Kidney (tissue), 13 donors: ENCODE measurements at regions not wholly inside any gene's neighbourhood (a gene's known extent, or its start where the extent isn't known, plus 50 kb on each side); places are given as distances from the start of the nearest gene placed in this dataset.

Source experiments
- DNase-seq, 5 donors: peaks; one replicate each; pipeline ENCODE4 v3.0.0-alpha.2; 2013 to 2020
- FAIRE-seq: peaks from 2 replicates; lab custom pipeline; 2012; peaks lifted over from hg19 to GRCh38; lab: Jason Lieb, UNC
- H3K27ac ChIP-seq, 2 donors: one replicate each; pipeline ENCODE4 v1.7.0; 2013; ENCODE audit warnings: low read depth in 2 of 2, low read length in 2 of 2, inconsistent platforms in 1 of 2
- H3K27me3 ChIP-seq: one replicate; pipeline ENCODE4 v1.7.1; 2013; ENCODE audit warnings: low read length, inconsistent platforms; ENCODE audit not compliant: control insufficient read depth, insufficient read depth
- H3K36me3 ChIP-seq, 3 donors: one replicate each; pipeline versions ENCODE4 v1.7.0 to v1.7.1; 2013; ENCODE audit warnings: low read length in 3 of 3, control low read depth in 1 of 3, inconsistent platforms in 1 of 3; ENCODE audit not compliant: insufficient read depth in 3 of 3, control insufficient read depth in 2 of 3
- H3K4me1 ChIP-seq, 3 donors: one replicate each; pipeline versions ENCODE4 v1.7.0 to v1.7.1; 2013; ENCODE audit warnings: low read length in 3 of 3, inconsistent platforms in 1 of 3, low read depth in 1 of 3; ENCODE audit not compliant: control insufficient read depth in 2 of 3, insufficient read depth in 2 of 3
- H3K4me3 ChIP-seq, 3 donors: one replicate each; pipeline versions ENCODE4 v1.7.0 to v1.8.1; 2013; ENCODE audit warnings: low read length in 3 of 3, control low read depth in 1 of 3, inconsistent platforms in 1 of 3
- H3K9ac ChIP-seq, 3 donors: one replicate each; pipeline versions ENCODE4 v1.7.0 to v1.7.1; 2013; ENCODE audit warnings: low read length in 3 of 3, control low read depth in 1 of 3, inconsistent platforms in 1 of 3
- H3K9me3 ChIP-seq, 3 donors: one replicate each; pipeline versions ENCODE4 v1.7.0 to v1.7.1; 2013; ENCODE audit warnings: low read length in 3 of 3, control low read depth in 1 of 3, inconsistent platforms in 1 of 3; ENCODE audit not compliant: control insufficient read depth in 2 of 3, insufficient read depth in 1 of 3
- CTCF ChIP-seq: IDR thresholded peaks from 3 replicates; pipeline ENCODE4 v1.5.1; 2012; ENCODE audit warnings: mild to moderate bottlenecking, moderate library complexity, borderline replicate concordance; ENCODE audit not compliant: insufficient read depth; ENCODE audit errors: extremely low read depth
- intact Hi-C: fragments of 100-400 bp; cut with DNase I; formaldehyde crosslinking; loops from one replicate; pipeline ENCODE4 v1.11.1; 2022
- donor health status: control.
- donor health status: control.
- donor health status: control.
- donor health status: control.
- donor health status: control.
- donor health status: DM: yes; HTN: yes; CAD: no.
- donor health status: Normal renal cell carcinoma (clear cell type).

DNA sequence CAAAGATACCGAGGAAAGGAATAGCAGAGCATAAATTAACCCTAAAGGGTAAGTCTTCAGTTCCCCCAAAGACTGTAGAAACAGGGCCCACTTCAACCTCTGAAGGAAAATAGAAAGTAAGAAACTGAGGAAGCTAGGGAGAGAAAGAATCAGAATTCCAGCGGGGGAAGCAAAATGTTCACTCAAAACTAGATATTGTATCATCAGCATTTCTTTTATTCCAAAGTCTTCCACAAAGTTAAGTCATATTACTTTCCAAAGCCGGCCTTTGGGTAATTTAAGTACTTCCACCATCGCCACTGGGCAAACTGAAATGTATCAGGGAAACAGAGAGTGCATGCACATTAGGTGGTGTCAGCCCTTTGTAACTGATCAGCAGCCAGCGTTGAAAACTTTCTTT lies 88.3 kb downstream of the RSL24D1 start:
- Histone ChIP-seq H3K36me3 (no peaks in the 10 kb centered on the region), H3K27me3 (no peaks in the 10 kb centered on the region), H3K9me3 (no peaks in the 10 kb centered on the region), H3K4me3 (no peak overlapping the region), H3K4me1 (no peaks in the 10 kb centered on the region), H3K27ac (no peak overlapping the region), H3K9ac (no peak overlapping the region)
- no peak for TF ChIP-seq CTCF
- FAIRE-seq: no peak
- DNase-seq: no peak
- intact Hi-C loops: no loop called here

- no peaks in the 10 kb centered on the region for H3K9me3 ChIP-seq
- no peak overlapping the region for H3K27ac ChIP-seq
- no peak overlapping the region for H3K9ac ChIP-seq
- DNase-seq: no peak
- TF ChIP-seq CTCF: no peak
- H3K36me3 ChIP-seq: no peaks in the 10 kb centered on the region
- H3K27me3 ChIP-seq: no peaks in the 10 kb centered on the region
- H3K4me1 ChIP-seq: no peaks in the 10 kb centered on the region
- intact Hi-C loops: no loop called here
- no peak for FAIRE-seq
- no peak overlapping the region for H3K4me3 ChIP-seq
Measured at GRCh38 chr15:55106155-55106554, 90.6 kb downstream of the RSL24D1 start.

DNA sequence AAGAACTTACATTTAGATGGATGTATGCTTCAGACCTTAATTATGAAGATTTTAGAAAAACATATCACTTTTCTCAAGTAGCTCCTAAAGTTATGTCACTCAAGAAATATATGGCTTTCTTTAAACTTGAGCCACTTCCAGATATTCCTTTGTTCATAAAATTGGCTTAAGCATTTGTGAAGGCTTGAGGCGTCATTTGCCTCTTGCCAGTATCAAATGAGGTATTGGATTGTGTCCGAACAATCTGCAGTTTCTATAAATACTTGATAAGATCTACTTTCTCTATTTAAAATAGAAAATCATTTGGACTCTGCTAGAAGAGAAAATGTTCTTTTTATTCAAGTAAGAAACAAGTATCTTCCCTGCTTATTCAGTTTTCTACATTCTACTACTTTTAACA lies 102.6 kb downstream of the RSL24D1 start:
- no peak for TF ChIP-seq CTCF
- Histone ChIP-seq H3K9ac (no peak overlapping the region), H3K27me3 (no peaks in the 10 kb centered on the region), H3K4me3 (no peak overlapping the region), H3K4me1 (no peaks in the 10 kb centered on the region), H3K9me3 (peaks cover 0 to 2% (median 0%) of the 10 kb centered on the region in 3 donors), H3K27ac (no peak overlapping the region), H3K36me3 (no peaks in the 10 kb centered on the region)
- DNase-seq (no peak), FAIRE-seq (no peak)
- intact Hi-C loops: no loop called here

GRCh38 chr15:55088207-55088606 lies 108.5 kb downstream of the RSL24D1 start:
- H3K9ac ChIP-seq: no peak overlapping the region
- no peaks in the 10 kb centered on the region for H3K27me3 ChIP-seq
- no peak for DNase-seq
- H3K36me3 ChIP-seq: no peaks in the 10 kb centered on the region
- intact Hi-C loops: no loop called here
- no peak for FAIRE-seq
- no peaks in the 10 kb centered on the region for H3K4me1 ChIP-seq
- H3K9me3 ChIP-seq: no peaks in the 10 kb centered on the region
- H3K4me3 ChIP-seq: no peak overlapping the region
- no peak for TF ChIP-seq CTCF
- no peak overlapping the region for H3K27ac ChIP-seq
